ENCODE measurements at regions not wholly inside any gene's neighbourhood (a gene's known extent, or its start where the extent isn't known, plus 50 kb on each side); places are given as distances from the start of the nearest gene placed in this dataset.

- Histone ChIP-seq H3K4me3 (no peak overlapping the region), H3K27ac (no peak overlapping the region), H3K36me3 (replicated peaks in 1 of 2; ENCODE audit: insufficient read depth in 1 of 2, low read depth in 2 of 2) (no peaks in the 10 kb centered on the region), H3K9me3 (no peaks in the 10 kb centered on the region), H3K27me3 (no peaks in the 10 kb centered on the region), H3K4me1 (no peaks in the 10 kb centered on the region)
- TF ChIP-seq POLR2A (IDR thresholded peaks at IDR 0.05), result no peak
- TF ChIP-seq, protein P1, sequence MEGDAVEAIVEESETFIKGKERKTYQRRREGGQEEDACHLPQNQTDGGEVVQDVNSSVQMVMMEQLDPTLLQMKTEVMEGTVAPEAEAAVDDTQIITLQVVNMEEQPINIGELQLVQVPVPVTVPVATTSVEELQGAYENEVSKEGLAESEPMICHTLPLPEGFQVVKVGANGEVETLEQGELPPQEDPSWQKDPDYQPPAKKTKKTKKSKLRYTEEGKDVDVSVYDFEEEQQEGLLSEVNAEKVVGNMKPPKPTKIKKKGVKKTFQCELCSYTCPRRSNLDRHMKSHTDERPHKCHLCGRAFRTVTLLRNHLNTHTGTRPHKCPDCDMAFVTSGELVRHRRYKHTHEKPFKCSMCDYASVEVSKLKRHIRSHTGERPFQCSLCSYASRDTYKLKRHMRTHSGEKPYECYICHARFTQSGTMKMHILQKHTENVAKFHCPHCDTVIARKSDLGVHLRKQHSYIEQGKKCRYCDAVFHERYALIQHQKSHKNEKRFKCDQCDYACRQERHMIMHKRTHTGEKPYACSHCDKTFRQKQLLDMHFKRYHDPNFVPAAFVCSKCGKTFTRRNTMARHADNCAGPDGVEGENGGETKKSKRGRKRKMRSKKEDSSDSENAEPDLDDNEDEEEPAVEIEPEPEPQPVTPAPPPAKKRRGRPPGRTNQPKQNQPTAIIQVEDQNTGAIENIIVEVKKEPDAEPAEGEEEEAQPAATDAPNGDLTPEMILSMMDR (IDR thresholded peaks at IDR 0.05), result no peak
- ATAC-seq (no peak), DNase-seq (no peak)
- intact Hi-C loops (cut with DNase I), result no loop called here
- 22 to 65% methylated on average over 1 of the region's 1 CpG for WGBS, 2 donors
These were observed 737.2 kb upstream of the SLIT2 start for GRCh38 chr4:19514276-19515070.

- no peaks in the 10 kb centered on the region for H3K27me3 ChIP-seq
- H3K27ac ChIP-seq, result no peak overlapping the region
- H3K4me3 ChIP-seq, result no peak overlapping the region
- TF ChIP-seq, protein P1 (IDR thresholded peaks at IDR 0.05), result no peak
- TF ChIP-seq POLR2A (IDR thresholded peaks at IDR 0.05), result no peak
- DNase-seq, result no peak
- H3K9me3 ChIP-seq, result no peaks in the 10 kb centered on the region
- intact Hi-C loops (cut with DNase I), result no loop called here
- H3K36me3 ChIP-seq (replicated peaks in 1 of 2; ENCODE audit: insufficient read depth in 1 of 2, low read depth in 2 of 2), result no peaks in the 10 kb centered on the region
- WGBS, 2 donors, result 25% methylated on average over 1 of the region's 1 CpG
- ATAC-seq, result no peak
- no peaks in the 10 kb centered on the region for H3K4me1 ChIP-seq
These were observed 739.6 kb upstream of the SLIT2 start for GRCh38 chr4:19512086-19512485.

DNA sequence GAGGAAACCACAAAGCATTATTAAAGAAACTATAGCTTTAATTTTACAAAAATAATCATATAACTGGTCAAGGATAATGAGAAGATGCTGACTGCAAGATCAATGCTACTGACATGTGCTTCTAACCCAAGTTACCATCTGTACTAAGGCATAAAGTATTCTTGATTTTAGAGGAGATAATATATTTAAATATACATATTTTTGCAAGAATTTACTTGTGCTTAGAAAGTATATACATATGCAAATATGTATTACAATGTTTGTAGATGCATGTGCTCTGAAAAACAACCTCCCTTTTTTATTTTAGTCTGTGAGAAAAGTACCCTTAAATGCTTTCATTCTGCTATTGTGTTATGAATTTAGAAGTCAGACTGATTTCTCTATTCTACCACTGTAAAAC is 740.7 kb upstream of the SLIT2 start:
- Histone ChIP-seq H3K36me3 (replicated peaks in 1 of 2; ENCODE audit: insufficient read depth in 1 of 2, low read depth in 2 of 2) (no peaks in the 10 kb centered on the region), H3K4me1 (no peaks in the 10 kb centered on the region), H3K4me3 (no peak overlapping the region), H3K9me3 (no peaks in the 10 kb centered on the region), H3K27me3 (no peaks in the 10 kb centered on the region), H3K27ac (no peak overlapping the region)
- intact Hi-C loops (cut with DNase I), result no loop called here
- no peak for ATAC-seq
- TF ChIP-seq POLR2A (IDR thresholded peaks at IDR 0.05), result no peak
- TF ChIP-seq, protein P1 (IDR thresholded peaks at IDR 0.05), result no peak
- no peak for DNase-seq

DNA sequence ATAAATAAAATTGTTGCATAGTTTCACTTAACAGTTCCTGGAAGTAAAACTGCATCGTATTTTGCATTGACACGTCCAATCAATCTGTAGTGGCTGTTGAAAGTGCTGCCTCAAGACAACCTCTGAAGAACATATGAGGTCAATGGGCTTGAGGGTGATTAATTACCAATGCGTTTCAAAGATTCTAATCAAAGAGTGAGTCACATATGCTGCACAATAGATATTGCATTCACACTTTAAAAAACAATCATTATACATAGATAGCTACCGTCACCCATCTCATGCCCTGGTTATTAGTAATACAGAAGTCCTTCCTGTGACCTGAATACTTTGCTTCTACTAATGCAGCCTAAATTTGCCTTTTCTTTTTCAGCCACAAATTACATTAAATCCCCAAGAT is 743.3 kb upstream of the SLIT2 start:
- intact Hi-C loops (cut with DNase I), result no loop called here
- DNase-seq (no peak), ATAC-seq (no peak)
- no peaks in the 10 kb centered on the region for H3K9me3 ChIP-seq
- H3K4me1 ChIP-seq, result no peaks in the 10 kb centered on the region
- H3K36me3 ChIP-seq (replicated peaks in 1 of 2; ENCODE audit: insufficient read depth in 1 of 2, low read depth in 2 of 2), result no peaks in the 10 kb centered on the region
- H3K4me3 ChIP-seq, result no peak overlapping the region
- no peaks in the 10 kb centered on the region for H3K27me3 ChIP-seq
- H3K27ac ChIP-seq, result no peak overlapping the region
- no peak for TF ChIP-seq POLR2A (IDR thresholded peaks at IDR 0.05)
- TF ChIP-seq, protein P1 (IDR thresholded peaks at IDR 0.05), result no peak
- WGBS, 2 donors, result 64 to 70% methylated on average over 4 of the region's 4 CpGs

DNA sequence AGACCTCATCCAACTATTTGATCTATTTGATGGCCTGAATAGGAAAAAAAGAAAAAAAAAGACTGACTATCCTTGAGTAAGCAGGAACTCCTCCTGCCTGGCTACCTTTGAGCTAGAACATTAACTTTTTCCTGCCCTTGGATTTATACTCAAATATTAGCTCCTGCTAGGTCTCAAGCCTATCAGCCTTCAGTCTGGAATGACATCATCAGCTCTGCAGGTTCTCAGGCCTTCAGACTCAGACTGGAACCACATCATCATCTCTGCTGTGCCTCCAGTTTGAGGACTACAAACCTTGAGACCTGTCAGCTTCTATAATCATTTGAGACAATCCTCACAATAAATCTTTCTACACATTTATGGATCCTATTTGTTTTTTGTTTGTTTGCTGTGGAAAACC is 754.0 kb upstream of the SLIT2 start:
- Histone ChIP-seq H3K27ac (no peak overlapping the region), H3K4me3 (no peak overlapping the region)
- intact Hi-C loops (cut with DNase I), result no loop called here

More for the DNA sequence above, 754.0 kb upstream of the SLIT2 start:
- Histone ChIP-seq H3K36me3 (replicated peaks in 1 of 2; ENCODE audit: insufficient read depth in 1 of 2, low read depth in 2 of 2) (no peaks in the 10 kb centered on the region), H3K9me3 (no peaks in the 10 kb centered on the region), H3K27me3 (no peaks in the 10 kb centered on the region), H3K4me1 (no peaks in the 10 kb centered on the region)
- no peak for ATAC-seq
- no peak for DNase-seq
- TF ChIP-seq POLR2A (IDR thresholded peaks at IDR 0.05), result no peak
- TF ChIP-seq, protein P1 (IDR thresholded peaks at IDR 0.05), result no peak
